ENCODE measurements at regions not wholly inside any gene's neighbourhood (a gene's known extent, or its start where the extent isn't known, plus 50 kb on each side); places are given as distances from the start of the nearest gene placed in this dataset.

DNA sequence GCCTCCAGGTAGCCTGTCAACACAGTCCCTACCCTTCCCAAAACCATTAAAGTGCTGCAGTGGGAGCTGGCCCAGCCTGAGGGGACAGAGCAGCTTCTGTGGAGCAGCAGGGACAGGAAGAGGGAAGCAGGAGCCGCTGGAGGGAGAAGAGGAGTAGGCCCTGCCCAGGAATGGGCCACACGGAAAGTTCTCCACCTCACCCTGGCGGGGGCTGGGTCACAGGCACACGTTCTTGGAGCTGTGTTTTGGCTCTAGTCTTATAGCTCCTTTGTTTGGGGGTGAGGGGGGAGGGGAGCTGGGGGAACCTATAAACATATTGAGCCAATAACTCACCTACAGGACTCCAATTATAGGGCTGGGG is 508.6 kb downstream of the SHQ1 start:
- no peak for DNase-seq (ENCODE audit: low read depth, low spot score)
- H3K27ac ChIP-seq (ENCODE audit: insufficient read depth, low read depth, low read length) = no peak overlapping the region
- no peak overlapping the region for H3K4me3 ChIP-seq (replicated peaks in 1 of 3; ENCODE audit: insufficient read depth in 1 of 3, low read depth in 1 of 3, low read length in 3 of 3)
- no peak overlapping the region for H3K4me2 ChIP-seq (ENCODE audit: insufficient read depth, low read length)
- ChIA-PET CTCF (interaction anchor here (0.6 kb wide), 1 partner anchor 44 kb away, joined by 4 read pairs; no protein-coding TSS in a partner anchor), POLR2A (no interaction called here)
- H3K9ac ChIP-seq (replicated peaks; ENCODE audit: extremely low read depth, insufficient read depth, low read length) = no peak overlapping the region
- no peaks in the 10 kb centered on the region for H4K20me1 ChIP-seq (replicated peaks; ENCODE audit: control insufficient read depth, extremely low read depth, insufficient read depth, low read length)
- peaks cover 0 to 7% of the 10 kb centered on the region in 2 experiments for H3K27me3 ChIP-seq (ENCODE audit: control insufficient read depth in 2 of 2, insufficient read depth in 2 of 2, low read length in 2 of 2)
- BruUV-seq (replicated peaks) = no TSS peak
- no peaks in the 10 kb centered on the region for H3K9me1 ChIP-seq (replicated peaks; ENCODE audit: control insufficient read depth, extremely low read depth, insufficient read depth, low read length)
- H3K9me3 ChIP-seq (replicated peaks; ENCODE audit: control insufficient read depth, insufficient read depth, low read length) = no peaks in the 10 kb centered on the region
- intact Hi-C loops (cut with micrococcal nuclease) = no loop called here
- no peaks in the 10 kb centered on the region for H3K36me3 ChIP-seq (ENCODE audit: control insufficient read depth in 2 of 2, extremely low read depth in 1 of 2, insufficient read depth in 2 of 2, low read length in 2 of 2)
- TF ChIP-seq, protein P1, sequence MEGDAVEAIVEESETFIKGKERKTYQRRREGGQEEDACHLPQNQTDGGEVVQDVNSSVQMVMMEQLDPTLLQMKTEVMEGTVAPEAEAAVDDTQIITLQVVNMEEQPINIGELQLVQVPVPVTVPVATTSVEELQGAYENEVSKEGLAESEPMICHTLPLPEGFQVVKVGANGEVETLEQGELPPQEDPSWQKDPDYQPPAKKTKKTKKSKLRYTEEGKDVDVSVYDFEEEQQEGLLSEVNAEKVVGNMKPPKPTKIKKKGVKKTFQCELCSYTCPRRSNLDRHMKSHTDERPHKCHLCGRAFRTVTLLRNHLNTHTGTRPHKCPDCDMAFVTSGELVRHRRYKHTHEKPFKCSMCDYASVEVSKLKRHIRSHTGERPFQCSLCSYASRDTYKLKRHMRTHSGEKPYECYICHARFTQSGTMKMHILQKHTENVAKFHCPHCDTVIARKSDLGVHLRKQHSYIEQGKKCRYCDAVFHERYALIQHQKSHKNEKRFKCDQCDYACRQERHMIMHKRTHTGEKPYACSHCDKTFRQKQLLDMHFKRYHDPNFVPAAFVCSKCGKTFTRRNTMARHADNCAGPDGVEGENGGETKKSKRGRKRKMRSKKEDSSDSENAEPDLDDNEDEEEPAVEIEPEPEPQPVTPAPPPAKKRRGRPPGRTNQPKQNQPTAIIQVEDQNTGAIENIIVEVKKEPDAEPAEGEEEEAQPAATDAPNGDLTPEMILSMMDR (IDR thresholded peaks at IDR 0.05; ENCODE audit: extremely low read depth in 1 of 2, insufficient read depth in 1 of 2, low read depth in 1 of 2, low read length in 2 of 2) = no peak
- no peak for TF ChIP-seq GATA2 (IDR thresholded peaks at IDR 0.05; ENCODE audit: insufficient read depth, insufficient read length, low read depth, low read length)
- no peak for TF ChIP-seq FOS (IDR thresholded peaks at IDR 0.05; ENCODE audit: borderline replicate concordance, insufficient read depth, low read length)
- TF ChIP-seq JUN (IDR thresholded peaks at IDR 0.05; ENCODE audit: borderline replicate concordance, insufficient read depth, insufficient read length, low read depth) = no peak
- TF ChIP-seq MAX (IDR thresholded peaks at IDR 0.05; ENCODE audit: insufficient read depth, insufficient read length) = no peak
- no peak for TF ChIP-seq MYC (IDR thresholded peaks at IDR 0.05; ENCODE audit: low read depth, low read length)
- no peak for TF ChIP-seq POLR2A (IDR thresholded peaks at IDR 0.05; ENCODE audit: low read depth, low read length)
- no peak for TF ChIP-seq EZH2 (IDR thresholded peaks at IDR 0.05; ENCODE audit: borderline replicate concordance, low read depth, low read length, severe bottlenecking)
- TF ChIP-seq POLR2AphosphoS5 (IDR thresholded peaks at IDR 0.05; ENCODE audit: insufficient read depth, low read depth, low read length) = no peak
- H2AFZ ChIP-seq (ENCODE audit: low read depth, low read length) = no peak overlapping the region
- FAIRE-seq = no peak
- dilution Hi-C loops (cut with MboI; ENCODE audit: extremely low pct_ligation_motif_present, low sequenced_read_pairs) = no loop called here
- H3K79me2 ChIP-seq (ENCODE audit: control insufficient read depth, insufficient read depth, low read length) = no peaks in the 10 kb centered on the region
- H3K4me1 ChIP-seq (ENCODE audit: control insufficient read depth, extremely low read depth, insufficient read depth, low read length) = no peaks in the 10 kb centered on the region

Measured in endothelial cell of umbilical vein (primary cell).